Upper lobe of left lung (tissue), 4 donors: ENCODE measurements at regions not wholly inside any gene's neighbourhood (a gene's known extent, or its start where the extent isn't known, plus 50 kb on each side); places are given as distances from the start of the nearest gene placed in this dataset.

Experiments
- CTCF ChIP-seq, 6 experiments: fragments of 450-650 bp in 4 of 6; fragments of 200-600 bp in 2 of 6; sonication (generic) in 2 of 6; IDR thresholded peaks; one replicate each; pipeline ENCODE4 v1.5.1; 2016 to 2019; ENCODE audit warnings: antibody characterized with exemption in 6 of 6
- POLR2A ChIP-seq, 4 donors: fragments of 450-650 bp; IDR thresholded peaks; one replicate each; pipeline ENCODE4 v1.5.1; 2016 to 2017; ENCODE audit warnings: antibody characterized with exemption in 4 of 4, mild to moderate bottlenecking in 2 of 4

GRCh38 chr20:60171313-60171712 is 213.1 kb downstream of the CDH26 start:
- no peak for TF ChIP-seq CTCF (IDR thresholded peaks at IDR 0.05)
- TF ChIP-seq POLR2A (IDR thresholded peaks at IDR 0.05) = no peak
